ENCODE measurements at regions not wholly inside any gene's neighbourhood (a gene's known extent, or its start where the extent isn't known, plus 50 kb on each side); places are given as distances from the start of the nearest gene placed in this dataset.

DNA sequence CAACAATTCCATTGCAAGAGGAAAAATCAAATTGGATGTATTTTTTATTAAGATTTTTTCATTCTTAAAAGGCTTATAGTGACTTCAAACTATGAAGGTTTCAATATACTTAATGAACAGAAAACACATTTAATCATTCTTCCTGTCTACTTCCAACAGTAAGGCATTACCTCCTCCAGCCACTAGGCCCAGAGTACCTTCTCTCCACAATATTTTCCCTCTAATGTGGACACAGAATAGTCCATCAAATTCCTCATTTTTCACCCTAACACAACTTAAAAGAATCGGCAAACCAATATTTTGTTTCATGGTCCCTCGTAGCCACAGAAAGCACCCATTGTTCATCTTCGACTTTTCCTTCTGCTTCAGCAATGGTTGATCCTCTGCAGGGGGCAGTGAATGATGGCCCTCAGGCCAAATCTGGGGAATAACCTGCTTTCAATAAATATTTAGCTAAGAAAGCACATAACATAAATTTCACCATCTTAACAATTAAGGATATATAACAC is 335.4 kb upstream of the ID4 start:
- CTCF ChIA-PET = no interaction called here
- WGBS (ENCODE audit: low lambda C conversion rate) = 5% methylated on average over 3 of the region's 3 CpGs
- no peaks in the 10 kb centered on the region for H4K20me1 ChIP-seq (ENCODE audit: insufficient read depth)

GRCh38 chr6:19502301-19502700 is 334.9 kb upstream of the ID4 start:
- no peaks in the 10 kb centered on the region for H3K27me3 ChIP-seq (ENCODE audit: insufficient read depth)
- no peak overlapping the region for H3K4me3 ChIP-seq (ENCODE audit: low read depth in 2 of 2, low read length in 1 of 2)
- ChIA-PET POLR2A (no interaction called here), CTCF (no interaction called here)
- H3K4me2 ChIP-seq = no peak overlapping the region
- H3K79me2 ChIP-seq (ENCODE audit: insufficient read depth) = no peaks in the 10 kb centered on the region
- no peaks in the 10 kb centered on the region for H4K20me1 ChIP-seq (ENCODE audit: insufficient read depth)
- H3K27ac ChIP-seq (ENCODE audit: low read depth in 2 of 2, low read length in 1 of 2) = no peak overlapping the region
- no peak for DNase-seq
- no peaks in the 10 kb centered on the region for H3F3A ChIP-seq (replicated peaks; ENCODE audit: insufficient read depth)
- no peak overlapping the region for H2AFZ ChIP-seq (ENCODE audit: low read depth)
- TF ChIP-seq USF2 (IDR thresholded peaks at IDR 0.05; ENCODE audit: borderline replicate concordance, low read depth, low read length) (no peak), GATA2 (CRISPR knock-in tag; IDR thresholded peaks at IDR 0.05) (no peak), ELF1 (IDR thresholded peaks at IDR 0.05) (no peak)
- TF ChIP-seq, protein P1, sequence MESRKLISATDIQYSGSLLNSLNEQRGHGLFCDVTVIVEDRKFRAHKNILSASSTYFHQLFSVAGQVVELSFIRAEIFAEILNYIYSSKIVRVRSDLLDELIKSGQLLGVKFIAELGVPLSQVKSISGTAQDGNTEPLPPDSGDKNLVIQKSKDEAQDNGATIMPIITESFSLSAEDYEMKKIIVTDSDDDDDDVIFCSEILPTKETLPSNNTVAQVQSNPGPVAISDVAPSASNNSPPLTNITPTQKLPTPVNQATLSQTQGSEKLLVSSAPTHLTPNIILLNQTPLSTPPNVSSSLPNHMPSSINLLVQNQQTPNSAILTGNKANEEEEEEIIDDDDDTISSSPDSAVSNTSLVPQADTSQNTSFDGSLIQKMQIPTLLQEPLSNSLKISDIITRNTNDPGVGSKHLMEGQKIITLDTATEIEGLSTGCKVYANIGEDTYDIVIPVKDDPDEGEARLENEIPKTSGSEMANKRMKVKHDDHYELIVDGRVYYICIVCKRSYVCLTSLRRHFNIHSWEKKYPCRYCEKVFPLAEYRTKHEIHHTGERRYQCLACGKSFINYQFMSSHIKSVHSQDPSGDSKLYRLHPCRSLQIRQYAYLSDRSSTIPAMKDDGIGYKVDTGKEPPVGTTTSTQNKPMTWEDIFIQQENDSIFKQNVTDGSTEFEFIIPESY (IDR thresholded peaks at IDR 0.05; ENCODE audit: borderline replicate concordance, low read depth) = no peak
- TF ChIP-seq, protein P2, sequence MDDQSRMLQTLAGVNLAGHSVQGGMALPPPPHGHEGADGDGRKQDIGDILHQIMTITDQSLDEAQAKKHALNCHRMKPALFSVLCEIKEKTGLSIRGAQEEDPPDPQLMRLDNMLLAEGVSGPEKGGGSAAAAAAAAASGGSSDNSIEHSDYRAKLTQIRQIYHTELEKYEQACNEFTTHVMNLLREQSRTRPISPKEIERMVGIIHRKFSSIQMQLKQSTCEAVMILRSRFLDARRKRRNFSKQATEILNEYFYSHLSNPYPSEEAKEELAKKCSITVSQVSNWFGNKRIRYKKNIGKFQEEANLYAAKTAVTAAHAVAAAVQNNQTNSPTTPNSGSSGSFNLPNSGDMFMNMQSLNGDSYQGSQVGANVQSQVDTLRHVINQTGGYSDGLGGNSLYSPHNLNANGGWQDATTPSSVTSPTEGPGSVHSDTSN (IDR thresholded peaks at IDR 0.05) = no peak
- H3K9me2 ChIP-seq = no peaks in the 10 kb centered on the region
- H3K36me3 ChIP-seq (replicated peaks in 1 of 2; ENCODE audit: control insufficient read depth in 1 of 2, insufficient read depth in 2 of 2, low read length in 1 of 2) = no peaks in the 10 kb centered on the region
- H3K9ac ChIP-seq = no peak overlapping the region
- no peaks in the 10 kb centered on the region for H3K4me1 ChIP-seq (ENCODE audit: control insufficient read depth in 1 of 2, insufficient read depth in 2 of 2, low read depth in 1 of 2, low read length in 1 of 2)
- H3K9me3 ChIP-seq = no peaks in the 10 kb centered on the region
- WGBS (ENCODE audit: low lambda C conversion rate) = 12% methylated on average over 2 of the region's 2 CpGs

More for the DNA sequence above, 335.4 kb upstream of the ID4 start:
- Histone ChIP-seq H3K4me1 (ENCODE audit: control insufficient read depth in 1 of 2, insufficient read depth in 2 of 2, low read depth in 1 of 2, low read length in 1 of 2) (no peaks in the 10 kb centered on the region), H3K27ac (ENCODE audit: low read depth in 2 of 2, low read length in 1 of 2) (no peak overlapping the region), H3K9me2 (no peaks in the 10 kb centered on the region), H2AFZ (ENCODE audit: low read depth) (no peak overlapping the region), H3K36me3 (replicated peaks in 1 of 2; ENCODE audit: control insufficient read depth in 1 of 2, insufficient read depth in 2 of 2, low read length in 1 of 2) (no peaks in the 10 kb centered on the region), H3K9me3 (no peaks in the 10 kb centered on the region), H3K4me2 (no peak overlapping the region), H3F3A (replicated peaks; ENCODE audit: insufficient read depth) (no peaks in the 10 kb centered on the region), H3K27me3 (ENCODE audit: insufficient read depth) (no peaks in the 10 kb centered on the region), H3K4me3 (ENCODE audit: low read depth in 2 of 2, low read length in 1 of 2) (no peak overlapping the region), H3K9ac (no peak overlapping the region), H3K79me2 (ENCODE audit: insufficient read depth) (no peaks in the 10 kb centered on the region)
- DNase-seq = no peak
- TF ChIP-seq, protein P1 (IDR thresholded peaks at IDR 0.05; ENCODE audit: borderline replicate concordance, low read depth) = no peak
- TF ChIP-seq TAF1 (IDR thresholded peaks at IDR 0.05; ENCODE audit: borderline replicate concordance, low read depth, low read length) = no peak
- no peak for TF ChIP-seq YY1 (IDR thresholded peaks at IDR 0.05; ENCODE audit: low read depth)
- TF ChIP-seq, protein P3, sequence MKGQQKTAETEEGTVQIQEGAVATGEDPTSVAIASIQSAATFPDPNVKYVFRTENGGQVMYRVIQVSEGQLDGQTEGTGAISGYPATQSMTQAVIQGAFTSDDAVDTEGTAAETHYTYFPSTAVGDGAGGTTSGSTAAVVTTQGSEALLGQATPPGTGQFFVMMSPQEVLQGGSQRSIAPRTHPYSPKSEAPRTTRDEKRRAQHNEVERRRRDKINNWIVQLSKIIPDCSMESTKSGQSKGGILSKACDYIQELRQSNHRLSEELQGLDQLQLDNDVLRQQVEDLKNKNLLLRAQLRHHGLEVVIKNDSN (IDR thresholded peaks at IDR 0.05; ENCODE audit: borderline replicate concordance, low read depth) = no peak
- TF ChIP-seq JUND (IDR thresholded peaks at IDR 0.05) = no peak
- no peak for TF ChIP-seq EZH2phosphoT487 (IDR thresholded peaks at IDR 0.05; ENCODE audit: borderline replicate concordance, low read depth)
- TF ChIP-seq RCOR1 (IDR thresholded peaks at IDR 0.05; ENCODE audit: low read length) = no peak
- POLR2A ChIA-PET = no interaction called here
